A549 (cell line): ENCODE measurements at regions not wholly inside any gene's neighbourhood (a gene's known extent, or its start where the extent isn't known, plus 50 kb on each side); places are given as distances from the start of the nearest gene placed in this dataset.

Experiments used
- BCL3 ChIP-seq: fragments of >200 bp; sonication (Bioruptor Twin); formaldehyde crosslinking; IDR thresholded peaks from 3 replicates; pipeline ENCODE4 v1.6.1; 2016
- CBX8 ChIP-seq: fragments of 200-600 bp; sonication (generic); IDR thresholded peaks from 2 replicates; pipeline ENCODE4 v1.6.1; 2016
- CHD4 ChIP-seq: fragments of 200-600 bp; sonication (generic); IDR thresholded peaks from 2 replicates; pipeline ENCODE4 v1.6.1; 2016; ENCODE audit warnings: antibody characterized with exemption, mild to moderate bottlenecking, borderline replicate concordance
- EHMT2 ChIP-seq: fragments of 200-600 bp; sonication (generic); IDR thresholded peaks from 2 replicates; pipeline ENCODE4 v1.6.1; 2016; ENCODE audit warnings: antibody characterized with exemption, low read depth, mild to moderate bottlenecking, moderate library complexity
- EP300 ChIP-seq, 2 experiments: fragments of >200 bp; sonication (Bioruptor Twin); formaldehyde crosslinking; IDR thresholded peaks; 2 replicates in 1 of 2; 3 replicates in 1 of 2; pipeline ENCODE4 v1.6.1; 2016 to 2017
- ESRRA ChIP-seq: fragments of 150-350 bp; IDR thresholded peaks from 2 replicates; pipeline ENCODE4 v1.6.1; 2014; ENCODE audit warnings: mild to moderate bottlenecking, low read length, borderline replicate concordance
- FOXS1 ChIP-seq: fragments of 250-450 bp; sonication (Bioruptor Pico); IDR thresholded peaks from 2 replicates; pipeline ENCODE4 v1.5.0; 2020; ENCODE audit warnings: mild to moderate bottlenecking, moderate library complexity
- GATA3 ChIP-seq: IDR thresholded peaks from 2 replicates; pipeline ENCODE4 v1.6.1; 2012; ENCODE audit warnings: borderline replicate concordance
- HDAC2 ChIP-seq: fragments of 200-600 bp; sonication (generic); IDR thresholded peaks from 2 replicates; pipeline ENCODE4 v1.6.1; 2016
- HEYL ChIP-seq: fragments of 250-450 bp; sonication (Bioruptor Pico); IDR thresholded peaks from 2 replicates; pipeline ENCODE4 v1.8.0; 2021; ENCODE audit warnings: mild to moderate bottlenecking, moderate library complexity
- HOXA7 ChIP-seq: fragments of 250-450 bp; sonication (Bioruptor Pico); IDR thresholded peaks from 2 replicates; pipeline ENCODE4 v1.5.0; 2020; ENCODE audit warnings: mild to moderate bottlenecking, moderate library complexity
- HOXB13 ChIP-seq: fragments of 250-450 bp; sonication (Bioruptor Pico); IDR thresholded peaks from 2 replicates; pipeline ENCODE4 v1.5.0; 2020; ENCODE audit warnings: low read depth, mild to moderate bottlenecking, moderate library complexity
- HOXB5 ChIP-seq: fragments of 250-450 bp; sonication (Bioruptor Pico); IDR thresholded peaks from 2 replicates; pipeline ENCODE4 v1.5.0; 2020; ENCODE audit warnings: mild to moderate bottlenecking, moderate library complexity
- JUN ChIP-seq, 2 experiments: fragments of >200 bp; sonication (Bioruptor Twin); formaldehyde crosslinking; IDR thresholded peaks; 2 replicates in 1 of 2; 3 replicates in 1 of 2; pipeline ENCODE4 v1.6.1; 2016 to 2017
- JUNB ChIP-seq: fragments of >200 bp; sonication (Bioruptor Twin); formaldehyde crosslinking; IDR thresholded peaks from 2 replicates; pipeline ENCODE4 v1.6.1; 2016
- KDM1A ChIP-seq: fragments of 200-600 bp; sonication (generic); IDR thresholded peaks from 2 replicates; pipeline ENCODE4 v1.6.1; 2016; ENCODE audit warnings: low read depth, mild to moderate bottlenecking
- KDM5A ChIP-seq: fragments of 200-600 bp; sonication (generic); IDR thresholded peaks from 2 replicates; pipeline ENCODE4 v1.6.1; 2016; ENCODE audit warnings: antibody characterized with exemption, mild to moderate bottlenecking
- MAZ ChIP-seq: fragments of 150-350 bp; IDR thresholded peaks from 2 replicates; pipeline ENCODE4 v1.6.1; 2014; ENCODE audit warnings: antibody characterized with exemption, low read depth, low read length, borderline replicate concordance
- NFE2L2 ChIP-seq: fragments of 150-350 bp; conservative IDR thresholded peaks from 2 replicates; pipeline ENCODE4 v1.6.1; 2014; ENCODE audit warnings: low read length
- NPAS2 ChIP-seq: fragments of 250-450 bp; sonication (Bioruptor Pico); IDR thresholded peaks from 2 replicates; pipeline ENCODE4 v1.8.0; 2022; ENCODE audit warnings: mild to moderate bottlenecking, moderate library complexity, borderline replicate concordance
- NR3C1 ChIP-seq: fragments of >200 bp; sonication (Bioruptor Twin); formaldehyde crosslinking; IDR thresholded peaks from 3 replicates; pipeline ENCODE4 v1.6.1; 2017
- PBX3 ChIP-seq: IDR thresholded peaks from 2 replicates; pipeline ENCODE4 v1.6.1; 2012
- POLR2A ChIP-seq: IDR thresholded peaks from 2 replicates; pipeline ENCODE4 v1.6.1; 2012; ENCODE audit warnings: mild to moderate bottlenecking, low read length
- POLR2AphosphoS2 ChIP-seq: conservative IDR thresholded peaks from 2 replicates; pipeline ENCODE4 v1.6.1; 2012; ENCODE audit warnings: low read length, improper control_type of control experiment, inconsistent platforms
- RAD21 ChIP-seq, 2 experiments: fragments of >200 bp in 1 of 2; sonication (Bioruptor Twin) in 1 of 2; formaldehyde crosslinking in 1 of 2; IDR thresholded peaks in 1 of 2; conservative IDR thresholded peaks in 1 of 2; 2 replicates in 1 of 2; 3 replicates in 1 of 2; pipeline ENCODE4 v1.6.1; 2012 to 2018; ENCODE audit warnings: inconsistent platforms in 1 of 2
- RARB ChIP-seq: fragments of 250-450 bp; sonication (Bioruptor Pico); IDR thresholded peaks from 2 replicates; pipeline ENCODE4 v1.8.0; 2021; ENCODE audit warnings: mild to moderate bottlenecking, moderate library complexity
- RCOR1 ChIP-seq: fragments of 150-350 bp; IDR thresholded peaks from 2 replicates; pipeline ENCODE4 v1.6.1; 2014; ENCODE audit warnings: antibody characterized with exemption, low read length, low read depth
- REST ChIP-seq: fragments of 200-600 bp; sonication (generic); IDR thresholded peaks from 2 replicates; pipeline ENCODE4 v1.6.1; 2016; ENCODE audit warnings: antibody characterized with exemption, mild to moderate bottlenecking, moderate library complexity
- SMC3 ChIP-seq: fragments of >200 bp; sonication (Bioruptor Twin); formaldehyde crosslinking; IDR thresholded peaks from 3 replicates; pipeline ENCODE4 v1.6.1; 2018; ENCODE audit warnings: inconsistent platforms
- TP53 ChIP-seq: fragments of 250-450 bp; sonication (Bioruptor Pico); IDR thresholded peaks from 2 replicates; pipeline ENCODE4 v1.5.0; 2021; ENCODE audit warnings: mild to moderate bottlenecking, moderate library complexity
- ZC3H11A ChIP-seq: fragments of 450-650 bp; IDR thresholded peaks from 2 replicates; pipeline ENCODE4 v1.6.1; 2014; ENCODE audit warnings: antibody characterized with exemption, mild to moderate bottlenecking
- ZFP36 ChIP-seq: fragments of 450-650 bp; IDR thresholded peaks from 2 replicates; pipeline ENCODE4 v1.6.1; 2014; ENCODE audit warnings: borderline replicate concordance; ENCODE audit not compliant: partially characterized antibody
- ZNF302 ChIP-seq: fragments of 250-450 bp; sonication (Bioruptor Pico); IDR thresholded peaks from 2 replicates; pipeline ENCODE4 v1.9.0; 2021; ENCODE audit warnings: inconsistent platforms, mild to moderate bottlenecking, moderate library complexity
- TF ChIP-seq, protein P1 (sequence below): fragments of 150-350 bp; IDR thresholded peaks from 2 replicates; pipeline ENCODE4 v1.6.1; 2014; ENCODE audit warnings: low read depth, mild to moderate bottlenecking, low read length
- TF ChIP-seq, protein P2 (sequence below): fragments of 250-450 bp; sonication (Bioruptor Pico); IDR thresholded peaks from 2 replicates; pipeline ENCODE4 v1.5.0; 2020; ENCODE audit warnings: low read depth, mild to moderate bottlenecking, moderate library complexity
- TF ChIP-seq, protein P3 (sequence below): IDR thresholded peaks from 2 replicates; pipeline ENCODE4 v1.6.1; 2012

GRCh38 chr3:177816667-177817208 lies 619.5 kb upstream of the TBL1XR1 start (continued):
- peak; percentile 33 to 48; a peak in 4 of 5 replicates for TF ChIP-seq RAD21 (conservative IDR thresholded peaks at IDR 0.05 in 1 of 2, IDR thresholded peaks at IDR 0.05 in 1 of 2)
- TF ChIP-seq, protein P1, sequence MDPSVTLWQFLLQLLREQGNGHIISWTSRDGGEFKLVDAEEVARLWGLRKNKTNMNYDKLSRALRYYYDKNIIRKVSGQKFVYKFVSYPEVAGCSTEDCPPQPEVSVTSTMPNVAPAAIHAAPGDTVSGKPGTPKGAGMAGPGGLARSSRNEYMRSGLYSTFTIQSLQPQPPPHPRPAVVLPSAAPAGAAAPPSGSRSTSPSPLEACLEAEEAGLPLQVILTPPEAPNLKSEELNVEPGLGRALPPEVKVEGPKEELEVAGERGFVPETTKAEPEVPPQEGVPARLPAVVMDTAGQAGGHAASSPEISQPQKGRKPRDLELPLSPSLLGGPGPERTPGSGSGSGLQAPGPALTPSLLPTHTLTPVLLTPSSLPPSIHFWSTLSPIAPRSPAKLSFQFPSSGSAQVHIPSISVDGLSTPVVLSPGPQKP, result no peak
- TF ChIP-seq POLR2AphosphoS2, result no peak
- TF ChIP-seq HOXA7 (CRISPR knock-in tag), result no peak
- no peak for TF ChIP-seq HOXB13 (CRISPR knock-in tag)
- TF ChIP-seq FOXS1 (CRISPR knock-in tag), result no peak
- no peak for TF ChIP-seq CBX8
- TF ChIP-seq, protein P2, sequence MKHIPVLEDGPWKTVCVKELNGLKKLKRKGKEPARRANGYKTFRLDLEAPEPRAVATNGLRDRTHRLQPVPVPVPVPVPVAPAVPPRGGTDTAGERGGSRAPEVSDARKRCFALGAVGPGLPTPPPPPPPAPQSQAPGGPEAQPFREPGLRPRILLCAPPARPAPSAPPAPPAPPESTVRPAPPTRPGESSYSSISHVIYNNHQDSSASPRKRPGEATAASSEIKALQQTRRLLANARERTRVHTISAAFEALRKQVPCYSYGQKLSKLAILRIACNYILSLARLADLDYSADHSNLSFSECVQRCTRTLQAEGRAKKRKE (CRISPR knock-in tag), result no peak
- TF ChIP-seq POLR2A, result no peak
- no peak for TF ChIP-seq ZC3H11A
- TF ChIP-seq EHMT2, result no peak
- TF ChIP-seq CHD4, result no peak
- TF ChIP-seq JUN (IDR thresholded peaks at IDR 0.05), result peak in 1 of 2 experiments; percentile 51; a peak in 1 of 5 replicates
- TF ChIP-seq RCOR1, result no peak
- TF ChIP-seq, protein P3, sequence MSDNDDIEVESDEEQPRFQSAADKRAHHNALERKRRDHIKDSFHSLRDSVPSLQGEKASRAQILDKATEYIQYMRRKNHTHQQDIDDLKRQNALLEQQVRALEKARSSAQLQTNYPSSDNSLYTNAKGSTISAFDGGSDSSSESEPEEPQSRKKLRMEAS, result peak; percentile 48; the same call in 1 of the 2 replicates
- no peak for TF ChIP-seq NFE2L2
- no peak for TF ChIP-seq KDM1A
- peak; percentile 58; the same call in 1 of the 2 replicates for TF ChIP-seq GATA3
- peak; percentile 41; the same call in 1 of the 3 replicates for TF ChIP-seq BCL3
- no peak for TF ChIP-seq ZNF302 (CRISPR knock-in tag)
- TF ChIP-seq EP300 (IDR thresholded peaks at IDR 0.05), result peak; percentile 28 to 76; a peak in 2 of 5 replicates
- TF ChIP-seq HEYL, result no peak
- TF ChIP-seq ESRRA, result no peak
- TF ChIP-seq REST, result no peak
- no peak for TF ChIP-seq ZFP36
- TF ChIP-seq MAZ, result no peak
- no peak for TF ChIP-seq NPAS2 (CRISPR knock-in tag)
- TF ChIP-seq NR3C1, result no peak
- TF ChIP-seq RARB (CRISPR knock-in tag), result no peak
- TF ChIP-seq JUNB, result no peak
- peak; percentile 24; the same call in 2 of the 3 replicates for TF ChIP-seq SMC3
- no peak for TF ChIP-seq KDM5A
- TF ChIP-seq HOXB5 (CRISPR knock-in tag), result no peak
- TF ChIP-seq HDAC2, result no peak
- TF ChIP-seq TP53 (CRISPR knock-in tag), result no peak
- TF ChIP-seq PBX3, result no peak
